Smooth muscle cell (in vitro differentiated cells): ENCODE measurements at regions not wholly inside any gene's neighbourhood (a gene's known extent, or its start where the extent isn't known, plus 50 kb on each side); places are given as distances from the start of the nearest gene placed in this dataset.
A peak's percentile ranks its signal among the peaks of the same experiment; 100 is the strongest.

Source experiments
- DNase-seq: peaks from one replicate; lab custom pipeline; 2025; ENCODE audit not compliant: unreplicated experiment; lab: John Stamatoyannopoulos, UW
- H2AFZ ChIP-seq: fragments of 200-600 bp; sonication (generic); 2 replicates; pipeline ENCODE4 v1.6.0; 2016; ENCODE audit warnings: antibody characterized with exemption, low read depth, mild to moderate bottlenecking
- H3F3A ChIP-seq: fragments of 200-600 bp; sonication (generic); 2 replicates; pipeline ENCODE4 v1.6.0; 2017; ENCODE audit warnings: antibody characterized with exemption, low read depth
- H3K27ac ChIP-seq: fragments of 200-600 bp; sonication (generic); 2 replicates; pipeline ENCODE4 v1.5.1; 2016; ENCODE audit warnings: low read depth, mild to moderate bottlenecking
- H3K27me3 ChIP-seq: fragments of 200-600 bp; sonication (generic); 2 replicates; pipeline ENCODE4 v1.6.1; 2016; ENCODE audit warnings: low read depth, mild to moderate bottlenecking
- H3K36me3 ChIP-seq: fragments of 200-600 bp; sonication (generic); 2 replicates; pipeline ENCODE4 v1.5.1; 2016; ENCODE audit warnings: low read depth
- H3K4me1 ChIP-seq: fragments of 200-600 bp; sonication (generic); 2 replicates; pipeline ENCODE4 v1.5.1; 2016; ENCODE audit warnings: low read depth
- H3K4me2 ChIP-seq: fragments of 200-600 bp; sonication (generic); 2 replicates; pipeline ENCODE4 v1.6.0; 2016; ENCODE audit warnings: mild to moderate bottlenecking
- H3K4me3 ChIP-seq: fragments of 200-600 bp; sonication (generic); 2 replicates; pipeline ENCODE4 v1.5.1; 2016; ENCODE audit warnings: mild to moderate bottlenecking
- H3K79me2 ChIP-seq: fragments of 200-600 bp; sonication (generic); 2 replicates; pipeline ENCODE4 v1.6.0; 2016; ENCODE audit warnings: low read depth, mild to moderate bottlenecking
- H3K9ac ChIP-seq: fragments of 200-600 bp; sonication (generic); 2 replicates; pipeline ENCODE4 v1.6.0; 2016; ENCODE audit warnings: low read depth
- H3K9me3 ChIP-seq: fragments of 200-600 bp; sonication (generic); replicated peaks from 2 replicates; pipeline ENCODE4 v1.5.1; 2016; ENCODE audit warnings: low read depth
- H4K20me1 ChIP-seq: fragments of 200-600 bp; sonication (generic); 2 replicates; pipeline ENCODE4 v1.6.0; 2016; ENCODE audit warnings: low read depth
- WGBS: methylation state at CpG from one replicate; pipeline ENCODE4 v1.1.7; 2016; ENCODE audit warnings: low lambda C conversion rate; 5-methylcytosine and 5-hydroxymethylcytosine counted together
- TF ChIP-seq, protein P1 (sequence below): fragments of 200-600 bp; sonication (generic); IDR thresholded peaks from 2 replicates; pipeline ENCODE4 v1.5.1; 2017; ENCODE audit warnings: borderline replicate concordance, mild to moderate bottlenecking, antibody characterized with exemption; ENCODE audit not compliant: insufficient read depth, poor library complexity, severe bottlenecking

DNA sequence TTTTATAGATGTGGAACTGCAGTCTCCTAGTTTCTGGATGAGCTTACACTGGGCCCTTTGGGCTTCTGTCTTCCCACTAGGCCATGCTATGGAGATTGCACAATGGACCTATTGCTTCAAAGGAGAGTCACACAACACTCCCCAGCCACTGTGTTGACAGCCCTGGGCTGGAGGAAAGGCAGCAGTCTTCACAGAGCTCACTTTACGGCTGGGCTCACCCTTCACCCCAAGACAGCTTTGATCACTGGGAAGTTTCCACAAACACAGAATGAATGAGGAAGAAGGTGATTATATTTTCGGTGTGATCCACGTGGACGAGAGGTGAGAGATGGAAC, 92.7 kb upstream of the GDF10 start:
- H3K4me1 ChIP-seq: no peaks in the 10 kb centered on the region
- H3K27me3 ChIP-seq: no peaks in the 10 kb centered on the region
- peak overlapping the region; percentile 33 for H3K4me2 ChIP-seq
- no peak overlapping the region for H3K9ac ChIP-seq
- H3K27ac ChIP-seq: peak overlapping the region; percentile 39
- no peak overlapping the region for H3K4me3 ChIP-seq
- H3K9me3 ChIP-seq: peaks cover 1% of the 10 kb centered on the region
- H3K36me3 ChIP-seq: no peaks in the 10 kb centered on the region
- H4K20me1 ChIP-seq: no peaks in the 10 kb centered on the region
- H3F3A ChIP-seq: peaks cover 10% of the 10 kb centered on the region
- peak; percentile 11 for DNase-seq
- 44% methylated on average over 4 of the region's 4 CpGs for WGBS
- TF ChIP-seq, protein P1, sequence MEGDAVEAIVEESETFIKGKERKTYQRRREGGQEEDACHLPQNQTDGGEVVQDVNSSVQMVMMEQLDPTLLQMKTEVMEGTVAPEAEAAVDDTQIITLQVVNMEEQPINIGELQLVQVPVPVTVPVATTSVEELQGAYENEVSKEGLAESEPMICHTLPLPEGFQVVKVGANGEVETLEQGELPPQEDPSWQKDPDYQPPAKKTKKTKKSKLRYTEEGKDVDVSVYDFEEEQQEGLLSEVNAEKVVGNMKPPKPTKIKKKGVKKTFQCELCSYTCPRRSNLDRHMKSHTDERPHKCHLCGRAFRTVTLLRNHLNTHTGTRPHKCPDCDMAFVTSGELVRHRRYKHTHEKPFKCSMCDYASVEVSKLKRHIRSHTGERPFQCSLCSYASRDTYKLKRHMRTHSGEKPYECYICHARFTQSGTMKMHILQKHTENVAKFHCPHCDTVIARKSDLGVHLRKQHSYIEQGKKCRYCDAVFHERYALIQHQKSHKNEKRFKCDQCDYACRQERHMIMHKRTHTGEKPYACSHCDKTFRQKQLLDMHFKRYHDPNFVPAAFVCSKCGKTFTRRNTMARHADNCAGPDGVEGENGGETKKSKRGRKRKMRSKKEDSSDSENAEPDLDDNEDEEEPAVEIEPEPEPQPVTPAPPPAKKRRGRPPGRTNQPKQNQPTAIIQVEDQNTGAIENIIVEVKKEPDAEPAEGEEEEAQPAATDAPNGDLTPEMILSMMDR: no peak
- no peaks in the 10 kb centered on the region for H3K79me2 ChIP-seq
- H2AFZ ChIP-seq: no peak overlapping the region

- H3K9ac ChIP-seq: no peak overlapping the region
- peaks cover 10% of the 10 kb centered on the region for H3F3A ChIP-seq
- peaks cover 5% of the 10 kb centered on the region for H3K9me3 ChIP-seq
- no peaks in the 10 kb centered on the region for H3K79me2 ChIP-seq
- no peak overlapping the region for H3K4me2 ChIP-seq
- TF ChIP-seq, protein P1: no peak
- H3K27me3 ChIP-seq: no peaks in the 10 kb centered on the region
- H4K20me1 ChIP-seq: no peaks in the 10 kb centered on the region
- H3K4me1 ChIP-seq: no peaks in the 10 kb centered on the region
- H3K4me3 ChIP-seq: no peak overlapping the region
- no peak overlapping the region for H3K27ac ChIP-seq
- WGBS: 65% methylated on average over 5 of the region's 5 CpGs
- no peak for DNase-seq
- H3K36me3 ChIP-seq: no peaks in the 10 kb centered on the region
- H2AFZ ChIP-seq: no peak overlapping the region
Observed at GRCh38 chr10:47207894-47208469, 92.0 kb upstream of the GDF10 start.

GRCh38 chr10:47209466-47209865, 90.5 kb upstream of the GDF10 start:
- H3K79me2 ChIP-seq: no peaks in the 10 kb centered on the region
- no peak overlapping the region for H2AFZ ChIP-seq
- TF ChIP-seq, protein P1: no peak
- 81% methylated on average over 1 of the region's 1 CpG for WGBS
- no peak overlapping the region for H3K4me2 ChIP-seq
- H3K27ac ChIP-seq: no peak overlapping the region
- no peak overlapping the region for H3K9ac ChIP-seq
- no peaks in the 10 kb centered on the region for H4K20me1 ChIP-seq
- H3K36me3 ChIP-seq: no peaks in the 10 kb centered on the region
- H3K4me1 ChIP-seq: no peaks in the 10 kb centered on the region
- H3K27me3 ChIP-seq: no peaks in the 10 kb centered on the region
- H3K9me3 ChIP-seq: peaks cover 5% of the 10 kb centered on the region
- H3F3A ChIP-seq: peaks cover 10% of the 10 kb centered on the region
- no peak overlapping the region for H3K4me3 ChIP-seq
- DNase-seq: no peak

- H3K36me3 ChIP-seq: no peaks in the 10 kb centered on the region
- no peak overlapping the region for H3K4me2 ChIP-seq
- peaks cover 5% of the 10 kb centered on the region for H3K9me3 ChIP-seq
- no peaks in the 10 kb centered on the region for H4K20me1 ChIP-seq
- H3F3A ChIP-seq: no peaks in the 10 kb centered on the region
- no peak for DNase-seq
- H3K4me3 ChIP-seq: no peak overlapping the region
- H3K27me3 ChIP-seq: peaks cover 3% of the 10 kb centered on the region
- H3K27ac ChIP-seq: no peak overlapping the region
- TF ChIP-seq, protein P1: no peak
- no peaks in the 10 kb centered on the region for H3K4me1 ChIP-seq
- no peak overlapping the region for H2AFZ ChIP-seq
- no peaks in the 10 kb centered on the region for H3K79me2 ChIP-seq
- no peak overlapping the region for H3K9ac ChIP-seq
Observed at GRCh38 chr10:47214520-47214919, 85.5 kb upstream of the GDF10 start.
